ENCODE measurements at regions not wholly inside any gene's neighbourhood (a gene's known extent, or its start where the extent isn't known, plus 50 kb on each side); places are given as distances from the start of the nearest gene placed in this dataset.

DNA sequence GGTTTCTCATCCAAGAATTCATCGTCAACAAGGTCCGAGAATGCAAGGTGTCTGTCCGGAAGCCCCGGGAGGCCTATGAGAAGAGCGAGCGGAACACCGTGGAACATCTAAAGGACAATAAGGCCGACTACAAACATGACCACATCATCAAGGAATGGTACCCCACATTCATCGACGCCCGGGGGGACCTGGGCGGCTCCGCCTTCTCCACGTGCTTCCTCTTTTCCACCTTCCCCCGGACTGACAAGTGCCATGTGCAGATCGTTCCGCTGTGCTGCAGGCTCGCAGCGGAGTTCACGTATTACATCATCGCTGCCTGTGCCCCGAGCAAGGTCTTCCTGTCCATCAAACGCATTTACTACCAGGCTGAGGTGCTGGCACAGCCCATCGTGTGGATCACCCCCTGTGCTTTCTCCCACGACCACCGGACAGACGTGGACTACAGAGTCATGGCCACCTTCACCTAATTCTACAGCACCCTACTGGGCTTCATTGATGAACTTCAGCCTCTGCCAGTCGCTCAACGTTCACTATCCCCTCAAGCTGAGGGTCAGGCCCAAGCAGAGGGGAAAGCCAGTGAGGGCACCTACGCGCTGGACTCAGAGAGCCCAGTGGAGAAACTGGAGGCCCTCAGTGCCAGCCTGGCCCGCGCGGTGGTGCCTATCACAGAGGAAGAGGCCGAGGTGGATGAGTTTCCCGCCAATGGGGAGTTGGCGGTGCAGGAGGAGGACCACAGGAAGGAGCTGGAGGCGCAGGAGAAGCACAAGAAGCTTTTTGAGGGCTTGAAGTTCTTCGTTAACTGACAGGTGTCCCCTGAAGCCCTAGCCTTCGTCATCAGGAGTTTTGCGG, 125.9 kb upstream of the PABPC4L start:
- H3K4me3 ChIP-seq: no peak overlapping the region
- 90% methylated on average over 39 of the region's 41 CpGs for WGBS
- H3K27me3 ChIP-seq: no peaks in the 10 kb centered on the region
- H3K27ac ChIP-seq (replicated peaks in 1 of 4): no peak overlapping the region
- H3K36me3 ChIP-seq: no peaks in the 10 kb centered on the region
- TF ChIP-seq, protein P1, sequence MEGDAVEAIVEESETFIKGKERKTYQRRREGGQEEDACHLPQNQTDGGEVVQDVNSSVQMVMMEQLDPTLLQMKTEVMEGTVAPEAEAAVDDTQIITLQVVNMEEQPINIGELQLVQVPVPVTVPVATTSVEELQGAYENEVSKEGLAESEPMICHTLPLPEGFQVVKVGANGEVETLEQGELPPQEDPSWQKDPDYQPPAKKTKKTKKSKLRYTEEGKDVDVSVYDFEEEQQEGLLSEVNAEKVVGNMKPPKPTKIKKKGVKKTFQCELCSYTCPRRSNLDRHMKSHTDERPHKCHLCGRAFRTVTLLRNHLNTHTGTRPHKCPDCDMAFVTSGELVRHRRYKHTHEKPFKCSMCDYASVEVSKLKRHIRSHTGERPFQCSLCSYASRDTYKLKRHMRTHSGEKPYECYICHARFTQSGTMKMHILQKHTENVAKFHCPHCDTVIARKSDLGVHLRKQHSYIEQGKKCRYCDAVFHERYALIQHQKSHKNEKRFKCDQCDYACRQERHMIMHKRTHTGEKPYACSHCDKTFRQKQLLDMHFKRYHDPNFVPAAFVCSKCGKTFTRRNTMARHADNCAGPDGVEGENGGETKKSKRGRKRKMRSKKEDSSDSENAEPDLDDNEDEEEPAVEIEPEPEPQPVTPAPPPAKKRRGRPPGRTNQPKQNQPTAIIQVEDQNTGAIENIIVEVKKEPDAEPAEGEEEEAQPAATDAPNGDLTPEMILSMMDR (IDR thresholded peaks at IDR 0.05): no peak
- TF ChIP-seq POLR2AphosphoS5 (IDR thresholded peaks at IDR 0.05) (no peak), POLR2A (IDR thresholded peaks at IDR 0.05; ENCODE audit: low read depth) (no peak), EP300 (IDR thresholded peaks at IDR 0.05) (no peak)
- H3K4me1 ChIP-seq: no peaks in the 10 kb centered on the region
- H3K9me3 ChIP-seq: no peaks in the 10 kb centered on the region
- intact Hi-C loops (cut with DNase I): no loop called here
- DNase-seq (ENCODE audit: extremely low spot score): no peak

DNA sequence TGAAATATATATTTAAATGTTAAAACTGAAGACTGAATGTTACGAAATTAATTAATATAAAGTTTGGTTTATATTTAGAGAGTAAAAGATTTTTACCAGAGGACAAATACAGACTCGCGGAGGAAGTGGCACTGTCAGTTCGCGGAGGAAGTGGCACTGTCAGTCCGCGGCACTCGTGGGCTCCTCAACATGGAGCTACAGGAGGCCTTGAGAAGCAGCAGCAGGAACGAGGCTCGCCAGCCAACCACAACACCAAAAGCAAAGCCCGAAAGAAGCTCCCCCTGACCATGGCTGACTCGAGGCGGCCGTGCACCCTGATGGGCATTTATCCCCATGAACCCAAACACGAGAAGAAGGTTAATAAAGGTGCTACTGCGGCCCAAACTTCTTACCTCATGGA, 125.3 kb upstream of the PABPC4L start:
- H3K27me3 ChIP-seq: no peaks in the 10 kb centered on the region
- TF ChIP-seq POLR2AphosphoS5 (IDR thresholded peaks at IDR 0.05): no peak
- no peak for TF ChIP-seq EP300 (IDR thresholded peaks at IDR 0.05)
- TF ChIP-seq, protein P1 (IDR thresholded peaks at IDR 0.05): no peak
- no peak for TF ChIP-seq POLR2A (IDR thresholded peaks at IDR 0.05; ENCODE audit: low read depth)
- H3K36me3 ChIP-seq: no peaks in the 10 kb centered on the region
- no peak overlapping the region for H3K4me3 ChIP-seq
- H3K9me3 ChIP-seq: no peaks in the 10 kb centered on the region
- H3K4me1 ChIP-seq: no peaks in the 10 kb centered on the region
- DNase-seq (ENCODE audit: extremely low spot score): no peak
- H3K27ac ChIP-seq (replicated peaks in 1 of 4): no peak overlapping the region
- intact Hi-C loops (cut with DNase I): no loop called here
- WGBS: 97% methylated on average over 16 of the region's 16 CpGs

DNA sequence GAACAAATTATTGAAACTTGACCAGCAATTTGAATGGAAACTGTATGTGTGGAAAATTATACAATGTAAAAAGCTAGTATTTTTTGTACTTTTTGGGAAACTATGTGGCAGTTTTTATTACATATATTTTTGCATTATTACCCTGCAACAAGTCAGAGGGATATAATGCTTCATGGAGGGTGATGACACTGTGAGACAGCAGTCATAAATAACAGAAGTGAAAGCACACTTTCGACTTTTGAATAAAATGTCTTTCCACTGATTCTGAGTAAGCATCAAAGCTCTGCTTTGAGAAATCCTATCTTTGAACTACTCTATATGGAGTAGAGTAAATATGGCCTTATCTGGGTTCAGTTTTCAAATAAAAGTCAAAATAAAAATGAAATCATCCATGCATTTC, 122.6 kb upstream of the PABPC4L start:
- Histone ChIP-seq H3K27ac (replicated peaks in 1 of 4) (no peak overlapping the region), H3K36me3 (no peaks in the 10 kb centered on the region), H3K4me1 (no peaks in the 10 kb centered on the region), H3K9me3 (no peaks in the 10 kb centered on the region), H3K4me3 (no peak overlapping the region), H3K27me3 (no peaks in the 10 kb centered on the region)
- DNase-seq (ENCODE audit: extremely low spot score): no peak
- WGBS: 83% methylated on average over 1 of the region's 1 CpG
- intact Hi-C loops (cut with DNase I): no loop called here
- no peak for TF ChIP-seq POLR2A (IDR thresholded peaks at IDR 0.05; ENCODE audit: low read depth)
- TF ChIP-seq, protein P1 (IDR thresholded peaks at IDR 0.05): no peak
- TF ChIP-seq POLR2AphosphoS5 (IDR thresholded peaks at IDR 0.05): no peak
- TF ChIP-seq EP300 (IDR thresholded peaks at IDR 0.05): no peak

DNA sequence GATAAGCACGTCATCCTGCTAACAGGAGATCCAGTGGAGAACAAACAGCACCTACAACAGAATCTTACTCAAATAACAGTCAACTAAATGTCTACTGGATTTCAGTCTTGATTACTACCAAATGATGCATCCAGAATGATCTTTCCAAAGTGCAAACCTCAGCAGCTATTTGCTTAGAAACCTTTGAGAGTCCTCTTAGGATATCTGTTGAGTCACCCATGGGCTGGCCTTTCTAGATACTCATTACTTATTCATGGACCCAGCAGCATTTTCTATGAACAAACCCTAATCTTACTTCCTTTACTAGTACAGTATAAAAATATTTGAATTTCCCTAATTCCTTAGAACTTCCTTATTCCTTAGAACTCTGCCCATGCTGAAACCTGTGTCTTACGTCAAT, 118.5 kb upstream of the PABPC4L start:
- 45% methylated on average over 2 of the region's 2 CpGs for WGBS
- H3K4me1 ChIP-seq: no peaks in the 10 kb centered on the region
- no peak for DNase-seq (ENCODE audit: extremely low spot score)
- intact Hi-C loops (cut with DNase I): no loop called here
- peaks cover 0 to 3% (median 0%) of the 10 kb centered on the region in 4 donors for H3K9me3 ChIP-seq
- TF ChIP-seq EP300 (IDR thresholded peaks at IDR 0.05): no peak
- no peak for TF ChIP-seq POLR2AphosphoS5 (IDR thresholded peaks at IDR 0.05)
- TF ChIP-seq, protein P1 (IDR thresholded peaks at IDR 0.05): no peak
- no peak for TF ChIP-seq POLR2A (IDR thresholded peaks at IDR 0.05; ENCODE audit: low read depth)
- H3K36me3 ChIP-seq: no peaks in the 10 kb centered on the region
- H3K4me3 ChIP-seq: no peak overlapping the region
- H3K27me3 ChIP-seq: no peaks in the 10 kb centered on the region
- no peak overlapping the region for H3K27ac ChIP-seq (replicated peaks in 1 of 4)
